ENCODE measurements at regions not wholly inside any gene's neighbourhood (a gene's known extent, or its start where the extent isn't known, plus 50 kb on each side); places are given as distances from the start of the nearest gene placed in this dataset.

- no peak for TF ChIP-seq CTCF (IDR thresholded peaks at IDR 0.05)
- no peak for TF ChIP-seq EP300 (IDR thresholded peaks at IDR 0.05)
- TF ChIP-seq POLR2A (IDR thresholded peaks at IDR 0.05), result no peak
These were observed 67.5 kb upstream of the LEF1 start for GRCh38 chr4:108236264-108236663.
